ENCODE measurements at regions not wholly inside any gene's neighbourhood (a gene's known extent, or its start where the extent isn't known, plus 50 kb on each side); places are given as distances from the start of the nearest gene placed in this dataset.

DNA sequence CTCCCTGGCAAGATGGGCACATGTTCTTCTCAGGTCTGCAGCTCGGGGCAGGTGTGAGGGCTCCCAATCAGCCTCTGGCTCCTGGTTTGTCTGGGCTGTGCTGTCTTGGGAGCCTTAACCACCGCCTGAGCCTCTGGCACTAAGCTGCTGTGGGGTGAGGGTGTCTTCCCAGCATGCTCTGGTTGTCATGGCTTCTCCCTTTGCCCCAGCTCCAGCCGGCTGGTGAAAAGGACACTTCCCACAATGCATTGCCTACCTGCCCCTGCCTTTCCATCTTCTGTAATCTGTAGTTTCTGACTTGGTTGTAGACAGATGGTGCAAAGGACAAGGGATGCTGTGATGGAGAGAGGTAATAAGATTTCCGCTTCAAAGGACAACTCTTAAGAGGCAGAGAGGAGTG is 295.3 kb downstream of the TLE3 start:
- WGBS, 2 experiments (ENCODE audit: insufficient coverage in 1 of 2, insufficient read length in 1 of 2) = 90 to 100% methylated on average over 2 to 4 of the region's 4 CpGs
- no peaks in the 10 kb centered on the region for H3K27me3 ChIP-seq (ENCODE audit: control insufficient read depth, insufficient read depth, low read length, poor library complexity, severe bottlenecking)
- no peak overlapping the region for H3K27ac Mint-ChIP-seq
- no peaks in the 10 kb centered on the region for H3K9me3 ChIP-seq (ENCODE audit: control insufficient read depth, low read length)
- no peaks in the 10 kb centered on the region for H3K4me1 ChIP-seq (ENCODE audit: control insufficient read depth, insufficient read depth, low read length)
- TF ChIP-seq, protein P1, sequence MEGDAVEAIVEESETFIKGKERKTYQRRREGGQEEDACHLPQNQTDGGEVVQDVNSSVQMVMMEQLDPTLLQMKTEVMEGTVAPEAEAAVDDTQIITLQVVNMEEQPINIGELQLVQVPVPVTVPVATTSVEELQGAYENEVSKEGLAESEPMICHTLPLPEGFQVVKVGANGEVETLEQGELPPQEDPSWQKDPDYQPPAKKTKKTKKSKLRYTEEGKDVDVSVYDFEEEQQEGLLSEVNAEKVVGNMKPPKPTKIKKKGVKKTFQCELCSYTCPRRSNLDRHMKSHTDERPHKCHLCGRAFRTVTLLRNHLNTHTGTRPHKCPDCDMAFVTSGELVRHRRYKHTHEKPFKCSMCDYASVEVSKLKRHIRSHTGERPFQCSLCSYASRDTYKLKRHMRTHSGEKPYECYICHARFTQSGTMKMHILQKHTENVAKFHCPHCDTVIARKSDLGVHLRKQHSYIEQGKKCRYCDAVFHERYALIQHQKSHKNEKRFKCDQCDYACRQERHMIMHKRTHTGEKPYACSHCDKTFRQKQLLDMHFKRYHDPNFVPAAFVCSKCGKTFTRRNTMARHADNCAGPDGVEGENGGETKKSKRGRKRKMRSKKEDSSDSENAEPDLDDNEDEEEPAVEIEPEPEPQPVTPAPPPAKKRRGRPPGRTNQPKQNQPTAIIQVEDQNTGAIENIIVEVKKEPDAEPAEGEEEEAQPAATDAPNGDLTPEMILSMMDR (conservative IDR thresholded peaks at IDR 0.05) = no peak
- no peaks in the 10 kb centered on the region for H3K36me3 Mint-ChIP-seq (ENCODE audit: low read depth)
- no peak overlapping the region for H3K9ac ChIP-seq (ENCODE audit: extremely low read depth, low read length, poor library complexity, severe bottlenecking)
- no peak overlapping the region for H3K4me3 ChIP-seq (ENCODE audit: low read length)
- DNase-seq = no peak
- no peaks in the 10 kb centered on the region for H3K36me3 ChIP-seq (ENCODE audit: control insufficient read depth, insufficient read depth, low read length)
- H3K9me3 Mint-ChIP-seq = no peaks in the 10 kb centered on the region
- H3K27me3 Mint-ChIP-seq (ENCODE audit: insufficient read depth) = peaks cover 5% of the 10 kb centered on the region
- H3K4me3 Mint-ChIP-seq = no peak overlapping the region
- peaks cover 5% of the 10 kb centered on the region for H3K4me1 Mint-ChIP-seq
- H3K27ac ChIP-seq (ENCODE audit: low read depth, low read length) = no peak overlapping the region

DNA sequence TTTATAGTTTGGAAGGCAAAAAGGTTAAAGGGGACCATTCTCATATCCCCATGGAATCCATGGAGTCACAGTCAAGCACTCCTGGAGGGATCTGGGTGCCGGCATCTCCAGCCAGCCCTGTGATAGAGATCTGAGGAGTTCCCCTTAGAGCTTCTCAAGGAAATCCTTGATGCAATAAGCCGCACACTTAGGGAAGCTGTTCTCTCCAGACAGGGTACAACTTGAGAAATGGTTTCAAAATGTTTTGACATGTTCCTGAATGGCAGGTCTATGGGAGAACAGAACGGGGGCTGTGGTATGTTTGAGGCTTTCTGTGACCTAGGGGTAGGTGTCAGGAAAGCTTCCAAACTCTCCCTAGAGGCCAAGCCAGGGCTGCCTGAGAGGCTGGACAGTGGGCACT is 292.9 kb downstream of the TLE3 start:
- Histone ChIP-seq H3K4me3 (ENCODE audit: low read length) (no peak overlapping the region), H3K4me1 (ENCODE audit: control insufficient read depth, insufficient read depth, low read length) (no peaks in the 10 kb centered on the region), H3K9ac (ENCODE audit: extremely low read depth, low read length, poor library complexity, severe bottlenecking) (no peak overlapping the region), H3K27me3 (ENCODE audit: control insufficient read depth, insufficient read depth, low read length, poor library complexity, severe bottlenecking) (no peaks in the 10 kb centered on the region), H3K36me3 (ENCODE audit: control insufficient read depth, insufficient read depth, low read length) (no peaks in the 10 kb centered on the region), H3K27ac (ENCODE audit: low read depth, low read length) (no peak overlapping the region), H3K9me3 (ENCODE audit: control insufficient read depth, low read length) (no peaks in the 10 kb centered on the region)
- H3K9me3 Mint-ChIP-seq = no peaks in the 10 kb centered on the region
- H3K27ac Mint-ChIP-seq = no peak overlapping the region
- peaks cover 5% of the 10 kb centered on the region for H3K4me1 Mint-ChIP-seq
- H3K36me3 Mint-ChIP-seq (ENCODE audit: low read depth) = no peaks in the 10 kb centered on the region
- no peak for DNase-seq
- TF ChIP-seq, protein P1 (conservative IDR thresholded peaks at IDR 0.05) = no peak
- 99 to 100% methylated on average over 2 to 3 of the region's 3 CpGs for WGBS, 2 experiments (ENCODE audit: insufficient coverage in 1 of 2, insufficient read length in 1 of 2)
- no peak overlapping the region for H3K4me3 Mint-ChIP-seq
- peaks cover 5% of the 10 kb centered on the region for H3K27me3 Mint-ChIP-seq (ENCODE audit: insufficient read depth)

DNA sequence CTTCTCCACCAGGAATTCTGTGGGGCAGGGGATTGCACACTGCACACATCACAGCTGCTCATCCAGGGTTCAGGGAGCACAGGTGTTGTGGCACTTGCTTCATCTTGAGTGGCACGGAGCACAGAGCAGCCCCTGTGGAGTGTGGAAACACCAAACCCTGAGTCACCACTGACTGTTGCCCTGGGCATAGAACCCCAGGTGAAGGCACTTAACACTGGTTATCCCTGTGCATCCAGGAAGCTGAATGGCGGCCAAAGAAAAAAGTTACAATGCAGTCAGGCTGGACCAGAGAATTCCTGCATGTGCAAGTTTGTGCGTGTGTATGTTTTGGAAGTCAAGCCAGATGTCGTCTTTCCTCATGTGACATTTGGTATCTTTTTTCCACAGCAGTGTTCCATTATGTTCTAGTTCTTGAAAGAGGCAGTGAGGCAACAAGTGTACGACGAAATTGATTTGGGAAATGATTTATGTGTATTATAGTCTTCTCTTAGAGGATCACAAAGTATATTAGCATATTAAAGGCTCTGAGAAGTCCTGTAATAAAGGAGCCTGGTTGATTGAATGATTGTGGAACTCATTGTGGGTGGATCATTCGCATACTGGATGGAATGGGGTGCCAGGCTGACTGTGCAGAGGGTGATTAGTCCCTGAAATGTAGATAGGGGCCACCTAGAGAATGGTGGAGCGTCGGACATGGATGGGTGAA is 292.3 kb downstream of the TLE3 start:
- no peaks in the 10 kb centered on the region for H3K27me3 ChIP-seq (ENCODE audit: control insufficient read depth, insufficient read depth, low read length, poor library complexity, severe bottlenecking)
- H3K4me3 ChIP-seq (ENCODE audit: low read length) = no peak overlapping the region
- Mint-ChIP-seq H3K36me3 (ENCODE audit: low read depth) (no peaks in the 10 kb centered on the region), H3K27me3 (ENCODE audit: insufficient read depth) (peaks cover 5% of the 10 kb centered on the region), H3K27ac (no peak overlapping the region), H3K4me3 (no peak overlapping the region), H3K9me3 (no peaks in the 10 kb centered on the region), H3K4me1 (peaks cover 5% of the 10 kb centered on the region)
- TF ChIP-seq, protein P1 (conservative IDR thresholded peaks at IDR 0.05) = no peak
- no peaks in the 10 kb centered on the region for H3K4me1 ChIP-seq (ENCODE audit: control insufficient read depth, insufficient read depth, low read length)
- no peak overlapping the region for H3K9ac ChIP-seq (ENCODE audit: extremely low read depth, low read length, poor library complexity, severe bottlenecking)
- H3K36me3 ChIP-seq (ENCODE audit: control insufficient read depth, insufficient read depth, low read length) = no peaks in the 10 kb centered on the region
- no peak for DNase-seq
- H3K9me3 ChIP-seq (ENCODE audit: control insufficient read depth, low read length) = no peaks in the 10 kb centered on the region
- WGBS, 2 experiments (ENCODE audit: insufficient coverage in 1 of 2, insufficient read length in 1 of 2) = 92 to 96% methylated on average over 7 to 9 of the region's 9 CpGs
- no peak overlapping the region for H3K27ac ChIP-seq (ENCODE audit: low read depth, low read length)

Data from endodermal cell (in vitro differentiated cells).